ENCODE measurements at regions not wholly inside any gene's neighbourhood (a gene's known extent, or its start where the extent isn't known, plus 50 kb on each side); places are given as distances from the start of the nearest gene placed in this dataset.
"Not testable (repeated sequence)": the region's sequence is repeated elsewhere in the genome, so short reads cannot be mapped to it uniquely, and the experiment has no call there.

DNA sequence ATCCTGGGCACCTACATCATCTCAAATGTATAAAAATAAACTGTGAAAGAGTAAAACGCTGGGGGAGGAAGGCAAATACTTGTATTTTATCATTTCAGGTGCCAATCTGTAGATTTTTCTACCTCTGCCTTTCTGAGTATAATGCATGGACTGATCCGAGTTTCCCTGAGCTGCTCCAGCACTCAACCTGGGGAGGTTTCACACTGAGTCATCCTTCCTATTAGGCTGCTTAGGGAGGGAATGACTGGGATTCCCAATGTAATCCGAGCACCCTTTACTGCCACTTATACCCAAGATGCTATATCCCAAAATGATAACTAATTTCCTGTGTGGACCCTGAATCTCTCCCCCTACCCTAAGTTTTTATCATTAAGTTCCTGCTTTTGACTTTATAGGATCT, 126.6 kb downstream of the HNRNPD start:
- no peak for DNase-seq (ENCODE audit: low spot score)

DNA sequence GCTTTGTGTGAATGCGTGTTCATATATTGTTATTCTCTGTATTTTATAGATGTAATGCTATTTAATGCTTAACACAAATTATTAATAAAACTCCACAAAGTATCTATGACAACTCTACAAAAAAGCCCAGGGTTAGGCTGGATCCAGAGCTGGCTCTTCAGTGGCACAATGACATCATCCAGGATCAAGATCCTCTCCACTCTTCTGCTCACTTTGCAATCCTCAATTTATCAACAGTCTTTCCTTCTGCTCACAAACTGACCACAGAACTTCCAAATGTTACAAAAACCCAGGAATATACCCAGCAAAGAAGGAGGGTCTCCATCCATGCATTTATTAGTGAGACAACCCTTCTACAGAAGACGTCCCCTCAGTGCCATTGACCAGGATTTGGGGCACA, 132.3 kb downstream of the HNRNPD start:
- no peak for DNase-seq (ENCODE audit: low spot score)

DNA sequence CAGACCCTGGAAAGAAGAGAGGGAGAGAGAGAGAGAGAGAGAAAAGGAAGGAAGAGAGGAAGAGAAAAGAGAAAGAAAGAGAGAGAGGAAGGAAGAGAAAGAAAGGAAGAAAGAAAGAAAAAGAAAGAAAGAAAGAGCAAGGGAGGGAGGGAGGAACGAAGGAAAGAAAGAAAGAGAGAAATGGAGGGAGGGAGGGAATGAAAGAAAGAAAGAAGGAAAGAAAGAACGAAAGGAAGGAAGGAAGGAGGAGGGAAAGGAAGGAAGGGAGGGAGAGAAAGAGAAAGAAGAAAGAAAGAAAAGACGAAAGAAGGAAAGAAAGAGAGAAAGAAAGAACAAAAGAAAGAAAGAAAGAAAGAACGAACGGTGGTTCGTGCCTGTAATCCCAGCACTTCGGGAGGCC, 133.4 kb downstream of the HNRNPD start:
- no peak for DNase-seq (ENCODE audit: low spot score)

DNA sequence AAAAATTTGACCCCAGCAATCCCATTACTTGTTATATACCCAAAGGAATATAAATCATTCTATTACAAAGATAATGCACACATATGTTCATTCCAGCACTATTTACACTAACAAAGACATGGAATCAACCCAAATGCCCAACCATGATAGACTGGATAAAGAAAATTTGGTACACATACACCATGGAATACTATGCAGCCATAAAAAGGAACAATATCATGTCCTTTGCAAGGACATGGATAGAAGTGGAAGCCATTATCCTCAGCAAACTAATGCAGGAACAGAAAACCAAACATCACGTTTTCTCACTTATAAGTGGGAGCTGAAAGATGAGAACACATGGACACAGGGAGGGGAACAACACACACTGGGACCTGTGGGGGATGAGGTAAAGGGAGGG, 136.6 kb downstream of the HNRNPD start:
- not testable (repeated sequence) for DNase-seq (ENCODE audit: low spot score)

DNA sequence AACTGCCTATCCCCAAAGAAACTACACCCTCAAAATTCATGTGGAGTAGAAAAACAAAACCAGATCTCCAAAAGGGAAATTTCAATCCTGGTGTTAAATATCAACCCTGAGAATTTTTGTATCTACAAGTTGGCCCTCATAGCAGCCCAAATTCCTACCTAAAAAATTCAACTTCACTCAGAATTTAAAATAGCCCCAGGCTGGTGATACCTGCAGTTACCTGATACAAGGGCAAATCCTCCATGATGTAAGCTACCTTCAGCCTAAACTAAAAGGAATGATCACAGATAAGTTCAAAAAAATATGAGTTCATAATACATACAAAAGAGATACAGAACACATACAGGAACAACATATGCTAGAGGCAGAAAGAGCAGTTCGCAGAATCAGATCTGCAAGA, 138.4 kb downstream of the HNRNPD start:
- no peak for DNase-seq (ENCODE audit: low spot score)

DNA sequence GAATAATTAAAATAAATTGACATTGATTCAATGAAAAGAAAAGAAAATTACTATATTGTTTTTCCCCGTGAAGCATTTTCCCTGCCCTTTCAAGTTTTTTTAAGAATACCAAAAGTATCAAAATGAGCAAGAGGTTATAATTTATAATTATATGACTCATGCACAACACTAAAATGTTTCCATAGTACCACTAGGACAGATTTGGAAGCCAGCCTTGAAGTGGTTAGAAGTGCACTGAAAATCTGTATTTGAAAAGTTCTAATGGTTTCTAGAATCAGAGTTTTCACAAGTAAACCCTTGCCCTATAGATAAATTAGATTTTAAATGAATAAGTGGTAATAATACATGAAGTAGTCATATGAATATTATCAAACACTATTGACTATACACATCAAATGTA, 140.9 kb downstream of the HNRNPD start:
- DNase-seq (ENCODE audit: low spot score): no peak

DNA sequence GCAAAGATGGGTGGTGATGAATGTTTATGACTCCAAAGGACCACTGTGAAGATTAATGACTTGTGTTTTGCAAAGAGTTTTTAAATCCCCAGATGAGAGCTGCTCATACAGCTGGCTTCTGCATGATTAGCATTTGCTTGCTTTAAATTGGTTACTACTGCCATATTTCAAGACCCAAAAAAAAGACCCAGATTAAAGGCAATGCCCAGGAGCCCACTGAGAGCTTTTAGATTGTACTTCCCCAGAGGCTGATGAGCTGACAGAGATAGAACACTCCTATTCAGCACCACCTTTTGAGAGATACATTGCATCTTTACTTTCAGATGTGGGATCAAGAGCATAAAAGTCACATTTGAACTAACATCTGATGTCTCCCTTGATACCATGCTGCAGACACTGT, 142.0 kb downstream of the HNRNPD start:
- no peak for DNase-seq (ENCODE audit: low spot score)

DNA sequence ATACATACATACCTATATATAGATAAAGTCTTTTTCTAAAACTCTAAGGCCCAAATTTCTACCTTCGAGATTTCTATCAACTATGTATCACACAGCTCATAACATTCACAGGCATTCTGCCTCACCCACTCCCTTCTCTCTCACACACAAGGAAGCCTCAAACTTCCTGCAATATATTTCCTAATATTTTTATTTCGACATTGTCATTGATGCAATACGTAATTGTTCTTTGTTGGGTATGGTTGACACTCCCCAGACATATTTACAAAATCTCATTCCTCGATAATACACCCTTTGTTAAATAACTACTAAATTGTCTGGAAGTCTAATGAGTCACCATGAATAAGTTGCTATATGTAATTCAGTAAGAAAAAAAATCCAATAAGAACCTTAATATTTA, 143.5 kb downstream of the HNRNPD start:
- no peak for DNase-seq (ENCODE audit: low spot score)

DNA sequence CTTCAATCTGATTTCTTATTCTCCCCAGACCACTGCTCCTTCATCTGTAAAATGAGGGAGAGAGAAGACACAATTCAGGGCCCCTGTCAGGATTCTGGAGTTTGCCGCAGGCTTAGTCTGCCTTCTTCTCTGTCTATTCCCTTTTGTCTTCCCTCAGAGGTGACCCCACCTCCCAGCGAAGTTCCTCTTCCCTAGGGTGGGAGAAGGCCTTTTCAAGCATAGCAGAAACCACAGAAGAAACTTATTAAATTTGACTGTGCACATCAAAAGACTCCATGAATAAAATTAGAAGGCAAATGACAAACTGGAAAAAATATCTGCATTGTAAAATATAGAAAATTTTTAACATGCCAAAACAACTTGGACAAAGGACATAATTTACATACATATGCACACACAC, 148.8 kb downstream of the HNRNPD start:
- DNase-seq (ENCODE audit: low spot score): no peak

DNA sequence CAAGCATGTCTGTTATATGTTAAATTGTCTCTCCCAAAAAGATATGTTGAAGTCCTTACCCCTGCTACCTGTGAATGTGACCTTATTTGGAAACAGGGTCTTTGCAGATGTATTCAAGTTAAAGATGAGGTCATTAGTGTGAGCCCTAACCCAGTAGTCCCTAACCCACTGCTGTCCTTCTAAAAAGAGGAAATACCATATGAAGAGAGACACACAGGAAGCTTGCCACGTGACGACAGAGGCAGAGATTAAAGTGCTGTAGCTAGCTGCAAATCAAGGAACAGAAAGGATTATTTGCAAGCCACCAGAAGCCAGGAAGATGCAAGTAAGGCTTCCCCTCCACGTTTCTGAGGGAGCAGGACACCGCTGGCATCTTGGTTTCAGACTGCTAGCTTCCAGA, 150.1 kb downstream of the HNRNPD start:
- DNase-seq (ENCODE audit: low spot score): no peak

DNA sequence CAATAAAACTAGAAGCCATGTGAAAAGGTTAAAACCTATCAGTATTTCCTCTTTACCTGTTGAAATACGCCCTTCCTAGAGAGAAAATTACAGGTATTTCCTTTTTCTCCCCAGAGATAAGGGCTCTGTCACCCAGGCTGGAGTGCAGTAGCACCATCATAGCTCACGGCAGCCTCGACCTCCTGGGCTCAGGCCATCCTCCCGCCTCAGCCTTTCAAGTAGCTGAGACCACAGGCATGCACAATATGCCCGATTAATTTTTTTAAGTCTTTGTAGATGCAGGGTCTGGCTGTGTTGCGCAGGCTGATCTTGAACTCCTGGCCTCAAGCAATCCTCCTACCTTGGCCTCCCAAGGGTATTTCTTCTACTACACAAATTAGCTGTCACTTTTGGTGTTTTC, 154.4 kb downstream of the HNRNPD start:
- DNase-seq (ENCODE audit: low spot score): no peak

DNA sequence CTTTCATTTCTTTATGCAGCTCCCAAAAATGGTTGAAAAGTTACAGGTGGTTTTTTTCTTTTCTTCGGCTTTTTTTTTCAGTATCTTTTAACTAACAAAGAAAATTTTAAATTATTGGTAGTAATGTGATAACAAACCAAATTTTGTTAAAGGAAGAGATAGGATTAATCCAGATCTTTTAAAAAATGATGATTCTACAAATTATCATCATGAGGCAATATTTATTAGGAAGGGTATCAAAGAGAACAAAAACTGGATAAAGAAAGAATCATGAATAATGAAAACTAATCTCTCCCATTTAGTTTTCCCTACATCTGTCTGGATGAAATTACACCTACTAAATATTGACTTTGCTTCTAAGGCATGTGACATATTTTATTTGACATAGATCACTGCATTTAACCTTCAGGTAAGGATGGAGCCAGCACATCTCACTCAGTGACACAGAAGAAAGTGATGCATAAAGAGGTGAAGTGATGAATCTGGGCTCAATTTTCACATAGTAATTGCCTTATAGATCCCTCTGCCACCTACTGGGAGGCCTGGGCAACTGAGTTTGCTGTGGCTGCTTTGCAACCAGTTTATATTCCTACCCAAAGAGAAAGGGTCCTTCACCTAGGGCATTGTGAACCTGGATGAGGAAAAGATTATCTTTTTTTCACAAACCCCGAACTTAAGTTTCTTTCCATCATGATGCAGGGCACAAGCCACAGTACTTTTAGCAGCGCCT, 155.6 kb downstream of the HNRNPD start:
- peak; percentile 7 for DNase-seq (ENCODE audit: low spot score)

DNA sequence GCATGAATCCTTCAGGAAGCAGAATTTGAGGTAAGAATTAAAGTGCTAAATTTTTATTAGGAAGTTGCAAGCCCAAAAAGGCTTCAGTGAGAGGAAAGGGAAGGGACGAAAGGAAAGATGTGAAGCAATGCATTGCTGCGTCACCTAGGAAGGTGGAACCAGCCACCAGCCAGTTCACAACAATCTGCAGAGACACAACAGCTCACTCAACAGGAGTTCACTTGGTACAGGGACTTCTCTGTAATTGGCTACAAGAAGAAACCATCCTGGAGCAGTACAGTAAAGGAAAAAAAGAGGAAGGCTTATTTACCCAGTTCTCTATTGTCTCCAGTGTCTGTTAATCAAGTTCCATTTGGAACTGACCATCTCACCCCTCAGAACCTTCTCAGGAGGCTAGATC, 157.6 kb downstream of the HNRNPD start:
- no peak for DNase-seq (ENCODE audit: low spot score)

DNA sequence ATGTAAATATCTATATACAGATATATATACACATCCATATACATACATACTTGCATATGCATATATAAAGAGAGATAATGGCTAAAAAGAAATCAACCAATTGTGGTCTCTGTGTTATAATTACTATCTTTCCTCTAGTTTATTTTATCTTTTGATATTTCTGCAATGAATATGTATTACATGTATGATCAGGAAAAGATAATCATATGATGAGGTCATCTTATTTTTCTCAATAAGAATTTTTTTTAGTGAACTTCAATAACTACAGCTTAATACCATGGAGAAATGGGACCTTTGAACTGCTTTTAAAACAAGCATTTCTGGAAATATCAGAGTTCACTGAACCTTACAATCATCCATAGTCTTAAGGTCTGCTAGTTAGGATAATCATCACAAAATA, 158.0 kb downstream of the HNRNPD start:
- DNase-seq (ENCODE audit: low spot score): no peak

DNA sequence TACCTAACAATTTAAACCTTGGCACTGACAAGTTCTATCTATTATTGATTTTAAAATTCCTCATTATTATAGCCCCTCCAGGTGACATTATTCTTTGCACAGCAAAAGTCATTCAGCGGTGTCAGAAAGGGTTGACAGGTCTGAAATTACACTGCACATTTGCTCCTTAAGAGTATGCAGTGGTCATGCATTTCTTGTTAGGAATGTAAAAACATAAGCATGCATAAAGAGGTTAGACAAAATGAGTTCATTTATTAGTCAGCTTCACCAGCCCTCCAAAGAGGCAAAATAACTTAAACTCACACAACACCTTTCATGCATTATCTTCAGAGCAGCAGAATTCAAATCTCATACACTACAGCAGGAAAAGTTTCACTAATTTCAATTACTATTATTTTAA, 158.8 kb downstream of the HNRNPD start:
- DNase-seq (ENCODE audit: low spot score): no peak

DNA sequence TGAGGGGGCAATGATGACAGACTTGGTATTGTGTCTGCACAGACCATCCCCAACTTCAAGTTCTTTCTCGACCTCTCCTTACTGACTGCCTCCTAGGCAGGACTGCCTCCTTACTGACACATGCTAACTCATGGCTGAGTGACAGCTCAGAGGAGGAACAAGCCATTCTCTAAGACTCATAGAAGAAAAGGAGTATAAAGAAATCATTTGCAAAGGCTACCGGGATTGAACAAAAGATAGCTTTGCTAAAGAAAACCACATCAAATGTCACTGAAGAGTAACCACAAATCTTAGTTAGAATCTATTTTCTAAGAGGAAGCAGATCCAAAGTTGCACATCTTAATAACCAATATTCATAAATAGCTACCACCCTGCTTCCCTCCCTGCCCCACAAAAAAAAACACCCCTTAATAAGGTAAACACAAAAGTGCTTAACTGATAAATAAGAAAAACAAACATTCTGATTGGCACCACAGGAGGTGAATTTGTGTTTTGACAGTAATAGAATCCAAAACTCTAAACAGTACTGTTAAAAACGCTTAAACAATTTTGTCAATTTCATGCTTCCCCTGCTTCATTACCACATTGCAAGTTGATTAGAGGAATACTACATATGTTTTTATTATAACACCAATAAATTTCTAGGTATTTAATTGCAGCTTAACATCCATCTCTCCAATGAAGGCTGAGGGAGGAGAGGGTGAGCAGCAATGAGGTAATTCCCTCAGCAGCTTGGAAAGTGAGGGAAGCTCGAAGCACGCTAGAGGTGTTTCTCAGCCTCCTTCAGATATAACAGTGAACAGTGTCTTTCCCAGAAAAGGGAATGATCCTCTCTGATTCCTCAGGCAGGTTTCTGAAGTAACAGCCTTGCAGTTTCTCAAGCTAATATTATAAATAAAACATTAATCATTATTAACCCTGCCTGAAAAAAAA, 160.0 kb downstream of the HNRNPD start:
- no peak for DNase-seq (ENCODE audit: low spot score)

DNA sequence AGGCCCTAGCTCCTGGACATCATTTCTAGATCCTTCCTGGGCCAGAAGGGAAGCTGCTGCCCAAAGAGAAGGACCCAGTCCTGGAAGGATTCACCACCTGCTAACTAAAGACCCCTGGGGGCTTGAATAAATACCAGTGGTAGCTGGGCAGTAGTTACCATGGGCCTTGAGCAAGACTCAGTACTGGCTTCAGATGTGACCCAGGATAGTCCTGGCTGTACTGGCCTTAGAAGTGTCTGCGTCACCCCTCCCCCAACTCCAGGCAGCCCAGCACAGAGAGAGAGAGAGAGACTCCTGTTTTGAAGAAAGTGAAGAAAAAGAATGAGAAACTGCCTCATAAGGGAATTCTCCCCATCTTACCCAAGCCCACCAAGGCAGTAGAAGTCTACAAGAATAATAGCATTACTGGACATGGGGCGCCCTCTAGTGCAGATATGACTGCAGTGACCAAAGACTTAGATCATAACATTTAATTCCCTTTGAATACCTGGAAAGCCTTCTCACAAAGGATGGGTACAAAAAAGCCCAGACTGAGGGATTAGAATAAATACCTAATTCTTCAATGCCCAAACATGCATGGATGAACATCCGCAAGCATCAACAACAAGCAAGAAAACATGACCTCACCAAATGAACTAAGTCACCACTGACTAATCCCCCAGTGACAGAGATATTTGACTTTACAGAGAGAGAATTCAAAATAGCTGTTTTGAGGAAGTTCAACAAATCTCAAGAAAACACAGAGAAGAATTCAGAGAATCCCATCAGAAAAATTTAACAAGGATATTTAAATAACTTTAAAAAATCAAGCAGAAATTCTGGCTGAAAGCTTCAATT, 171.8 kb downstream of the HNRNPD start:
- peak; percentile 20 for DNase-seq (ENCODE audit: low spot score)

DNA sequence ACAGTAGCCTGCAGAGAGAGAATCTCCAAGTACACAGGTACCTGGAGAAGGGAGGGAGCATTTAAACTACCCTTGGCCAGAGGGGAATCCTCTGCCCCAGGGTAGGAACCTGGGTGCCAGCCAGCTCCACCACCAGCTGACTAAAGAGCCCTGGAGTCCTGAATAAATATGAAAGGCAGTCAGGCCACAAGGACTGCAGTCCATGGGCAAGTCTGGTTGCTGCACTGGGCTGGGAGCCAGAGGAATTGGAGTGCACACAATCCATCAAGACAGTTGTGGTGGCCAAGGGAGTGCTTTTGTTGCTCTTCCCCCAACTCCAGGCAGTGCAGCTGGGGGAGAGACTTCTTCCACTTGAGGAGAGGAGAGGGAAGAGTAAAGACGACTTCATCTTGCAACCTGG, 172.5 kb downstream of the HNRNPD start:
- DNase-seq (ENCODE audit: low spot score): no peak

DNA sequence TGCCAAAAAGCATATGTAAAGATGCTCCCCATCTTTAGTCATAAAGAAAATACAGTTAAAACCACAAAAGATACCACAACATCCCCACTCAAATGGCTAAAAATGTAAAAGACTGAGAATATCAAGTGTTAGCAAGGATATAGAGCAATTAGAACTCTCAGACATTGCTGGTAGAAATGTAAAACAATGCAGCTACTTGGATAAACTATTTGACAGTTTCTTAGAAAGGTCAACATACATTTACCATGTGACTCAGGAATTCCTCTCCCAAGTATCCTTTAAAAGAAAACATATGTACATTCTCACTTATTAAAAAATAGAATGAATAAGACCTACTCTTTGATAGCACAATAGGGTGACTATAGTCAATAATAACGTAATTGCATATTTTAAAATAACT, 173.7 kb downstream of the HNRNPD start:
- DNase-seq (ENCODE audit: low spot score): no peak

DNA sequence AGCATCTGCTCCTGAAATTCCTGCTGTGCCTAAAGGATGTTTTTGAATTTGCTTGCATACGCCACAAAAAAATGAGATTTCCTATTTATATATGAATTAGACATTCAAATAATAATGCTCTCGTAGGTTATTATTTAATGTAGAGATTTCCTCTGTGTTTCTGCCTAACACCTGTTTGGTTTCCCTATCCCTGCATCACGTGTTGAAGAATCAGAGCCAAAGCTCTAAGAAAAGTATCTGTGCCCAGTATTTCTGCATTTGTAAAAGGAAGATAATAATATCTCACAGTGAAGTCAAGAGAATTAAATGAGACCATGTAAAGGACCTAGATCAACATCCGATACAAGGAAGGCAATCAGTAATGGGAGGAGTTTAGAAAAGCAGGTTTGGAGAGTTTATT, 179.5 kb downstream of the HNRNPD start:
- no peak for DNase-seq (ENCODE audit: low spot score)

DNA sequence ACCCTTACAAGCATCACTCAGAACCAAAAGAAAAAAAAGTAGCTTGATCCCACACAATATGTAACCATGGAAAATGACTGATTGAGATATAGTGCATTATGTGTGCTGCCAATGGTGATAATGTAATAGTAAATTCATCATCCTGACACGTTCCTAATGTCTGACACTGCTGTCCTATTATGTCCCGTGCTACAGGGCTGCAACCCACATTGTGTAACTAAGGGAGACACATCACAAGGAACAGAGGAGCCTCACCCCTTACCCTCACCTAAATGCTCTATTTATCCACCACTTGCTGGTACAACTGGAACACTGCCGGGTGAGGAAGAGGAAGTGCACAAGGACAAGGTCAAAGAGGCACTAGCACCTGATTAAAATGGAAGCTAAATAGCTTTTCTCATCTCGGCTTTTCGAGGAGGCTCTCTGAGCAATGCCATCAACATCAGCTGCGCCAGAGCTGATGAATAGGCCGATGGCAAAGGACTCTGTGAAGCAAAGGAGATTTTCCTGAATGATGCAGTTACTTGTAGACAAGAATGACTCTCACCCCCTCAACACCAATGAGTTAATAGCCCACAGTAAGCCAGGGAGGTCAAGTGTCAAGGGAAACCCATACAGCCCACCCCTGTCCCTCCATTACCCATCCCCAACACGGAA, 181.6 kb downstream of the HNRNPD start:
- no peak for DNase-seq (ENCODE audit: low spot score)

DNA sequence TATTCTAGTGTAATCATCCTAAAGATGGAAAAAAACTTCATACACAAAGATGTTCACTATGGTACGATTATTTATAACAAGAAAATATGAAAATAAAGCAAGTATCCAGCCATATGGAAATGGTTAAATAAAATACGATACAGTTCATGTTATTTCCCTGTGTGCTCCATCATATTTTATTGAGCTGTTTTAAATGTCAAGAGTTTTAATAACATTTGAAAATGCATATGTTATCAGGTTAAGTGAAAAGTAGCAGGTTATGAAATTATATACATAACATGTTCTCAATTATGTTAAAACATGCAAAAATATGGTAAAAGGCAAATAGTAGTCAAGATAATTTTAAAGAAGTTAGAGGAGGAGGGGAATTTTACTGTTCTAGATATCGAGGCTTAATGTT, 192.0 kb downstream of the HNRNPD start:
- no peak for DNase-seq (ENCODE audit: low spot score)

All from GM03348 (cell line).